ENCODE measurements at regions not wholly inside any gene's neighbourhood (a gene's known extent, or its start where the extent isn't known, plus 50 kb on each side); places are given as distances from the start of the nearest gene placed in this dataset.

DNA sequence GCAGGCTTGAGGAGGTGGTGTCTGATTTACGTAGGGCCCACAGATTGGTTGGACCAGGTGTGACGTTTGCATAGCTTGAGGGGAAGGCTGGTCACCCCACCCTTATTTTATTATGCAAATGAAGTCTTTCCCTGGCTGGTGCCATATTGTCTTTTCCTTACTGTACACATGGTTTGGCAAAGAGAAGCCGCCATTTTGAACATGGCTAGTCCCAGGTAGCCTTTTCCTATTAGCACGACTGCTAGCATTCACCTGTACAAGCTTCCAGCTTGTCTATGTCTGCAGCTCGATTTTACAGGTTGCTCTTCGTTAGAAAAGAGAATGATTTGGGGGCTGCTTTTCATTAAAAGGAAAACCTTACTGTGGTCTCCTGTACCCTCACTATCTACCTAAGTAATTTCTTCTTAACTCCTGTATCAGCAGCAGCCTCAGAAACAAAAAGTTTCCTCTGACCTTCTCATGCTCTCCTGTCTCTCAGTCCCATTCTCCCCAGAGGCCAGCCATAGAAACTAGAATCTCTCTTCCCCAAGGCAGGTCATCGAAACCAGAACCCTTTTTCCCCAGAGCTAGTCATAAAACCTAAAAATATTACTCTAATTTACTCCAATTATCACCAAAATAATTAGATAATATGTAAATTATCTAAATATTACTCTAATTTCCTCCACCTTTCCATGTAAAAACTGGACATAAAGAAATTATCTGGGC is 151.8 kb downstream of the B3GNT2 start:
- Histone ChIP-seq H3K27ac (ENCODE audit: low read depth) (no peak overlapping the region), H3K36me3 (ENCODE audit: insufficient read depth) (no peaks in the 10 kb centered on the region), H3K4me3 (ENCODE audit: low read depth, low read length) (no peak overlapping the region), H3K4me1 (ENCODE audit: insufficient read depth) (no peaks in the 10 kb centered on the region)
- WGBS, result 89% methylated on average over 7 of the region's 7 CpGs
- no peak for DNase-seq (ENCODE audit: extremely low spot score)

DNA sequence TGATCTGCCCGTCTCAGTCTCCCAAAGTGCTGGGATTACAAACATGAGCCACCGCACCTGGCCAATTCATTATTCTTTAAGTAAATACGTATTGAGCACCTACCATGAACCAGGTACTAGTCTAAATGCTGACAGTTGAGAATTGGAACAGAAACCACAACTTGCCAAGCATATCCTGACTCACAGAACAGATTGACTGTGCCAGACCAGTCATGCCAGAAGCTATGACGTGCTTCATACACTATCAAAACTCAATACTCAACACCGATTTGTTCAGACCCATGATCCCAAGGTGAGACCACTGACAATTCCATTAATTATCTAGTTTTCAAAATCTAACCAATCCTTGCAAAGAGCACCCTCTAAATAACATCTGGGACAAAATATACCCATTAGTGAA is 148.6 kb downstream of the B3GNT2 start:
- H3K27ac ChIP-seq (ENCODE audit: low read depth), result no peak overlapping the region
- DNase-seq (ENCODE audit: extremely low spot score), result no peak
- WGBS, result 92% methylated on average over 5 of the region's 5 CpGs
- H3K36me3 ChIP-seq (ENCODE audit: insufficient read depth), result no peaks in the 10 kb centered on the region
- H3K4me3 ChIP-seq (ENCODE audit: low read depth, low read length), result no peak overlapping the region
- no peaks in the 10 kb centered on the region for H3K4me1 ChIP-seq (ENCODE audit: insufficient read depth)

DNA sequence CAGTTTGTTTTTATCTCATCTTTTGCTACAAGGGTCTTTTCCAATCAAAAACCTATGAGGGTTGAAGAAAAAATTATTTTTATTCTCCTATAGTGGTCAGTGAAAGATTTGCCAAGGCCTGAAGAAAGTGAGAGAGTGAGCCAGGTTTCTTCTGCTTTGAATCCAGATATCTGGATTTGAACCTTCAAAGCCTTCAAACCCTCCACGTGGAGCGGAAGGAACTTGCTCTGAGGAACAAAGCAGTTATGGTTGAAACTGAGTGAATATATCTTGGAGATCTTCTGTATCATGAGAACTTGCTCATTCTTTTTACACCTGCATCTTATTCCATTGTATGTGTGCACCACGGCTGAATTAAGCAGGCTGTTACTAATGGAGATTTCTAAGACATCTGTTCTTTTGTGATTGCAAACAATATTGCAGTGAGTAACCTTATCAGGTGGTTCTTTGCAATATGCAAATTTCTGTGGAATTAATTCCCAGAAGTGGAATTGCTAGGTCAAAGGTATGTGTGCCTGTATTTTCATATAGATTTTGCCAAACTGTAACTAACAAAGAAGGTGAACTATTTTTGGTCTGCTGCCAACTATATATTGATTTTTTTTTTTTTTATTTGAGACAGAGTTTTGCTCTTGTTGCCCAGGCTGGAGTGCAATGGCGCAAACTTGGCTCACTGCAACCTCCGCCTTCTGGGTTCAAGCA is 147.9 kb downstream of the B3GNT2 start:
- no peak overlapping the region for H3K27ac ChIP-seq (ENCODE audit: low read depth)
- DNase-seq (ENCODE audit: extremely low spot score), result no peak
- 75% methylated on average over 5 of the region's 5 CpGs for WGBS
- H3K4me3 ChIP-seq (ENCODE audit: low read depth, low read length), result no peak overlapping the region
- no peaks in the 10 kb centered on the region for H3K4me1 ChIP-seq (ENCODE audit: insufficient read depth)
- no peaks in the 10 kb centered on the region for H3K36me3 ChIP-seq (ENCODE audit: insufficient read depth)

DNA sequence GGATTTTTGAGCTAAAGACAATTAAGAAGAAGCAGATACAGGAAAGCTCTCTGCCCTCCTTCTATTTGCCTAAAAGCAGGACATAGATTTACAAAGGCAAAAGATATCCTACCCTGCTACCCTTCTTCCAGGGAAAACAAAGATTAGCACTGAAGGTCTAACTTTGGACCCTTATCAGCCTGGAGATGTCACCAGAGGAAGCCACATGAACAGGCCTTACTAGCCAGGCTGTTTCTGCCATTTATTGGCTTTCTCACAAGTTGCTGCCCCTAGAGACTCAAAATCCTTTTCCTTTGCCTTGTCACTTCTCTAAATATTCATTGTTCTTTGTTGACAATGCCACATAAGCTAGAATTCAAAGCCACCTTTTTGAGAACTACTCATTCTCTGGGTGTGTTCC is 147.3 kb downstream of the B3GNT2 start:
- Histone ChIP-seq H3K27ac (ENCODE audit: low read depth) (no peak overlapping the region), H3K4me3 (ENCODE audit: low read depth, low read length) (no peak overlapping the region), H3K4me1 (ENCODE audit: insufficient read depth) (no peaks in the 10 kb centered on the region), H3K36me3 (ENCODE audit: insufficient read depth) (no peaks in the 10 kb centered on the region)
- DNase-seq (ENCODE audit: extremely low spot score), result no peak

DNA sequence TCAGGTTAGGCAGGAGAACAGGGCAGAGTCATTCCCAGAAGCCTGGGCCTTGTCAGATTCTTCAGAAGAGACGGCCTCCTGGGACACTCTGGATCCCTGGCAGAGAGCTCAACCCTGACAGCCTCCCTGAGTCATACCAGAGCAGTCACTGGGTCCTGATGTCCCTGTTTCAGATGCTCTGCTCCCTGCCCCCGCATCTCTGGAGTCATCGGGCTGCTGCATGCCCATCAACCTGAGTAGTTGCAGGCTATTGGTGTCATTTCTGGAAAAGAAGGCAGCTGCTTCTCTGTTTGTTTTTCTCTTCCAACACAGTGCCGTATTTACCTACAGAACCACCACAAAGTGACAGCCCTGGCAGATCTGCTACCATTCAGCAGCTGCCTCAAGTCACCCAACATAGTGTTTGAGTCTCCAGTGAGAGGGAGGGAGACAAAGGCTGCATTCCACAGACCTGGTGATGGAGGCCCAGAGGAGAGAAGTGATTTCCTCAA is 145.1 kb downstream of the B3GNT2 start:
- Histone ChIP-seq H3K36me3 (ENCODE audit: insufficient read depth) (no peaks in the 10 kb centered on the region), H3K27ac (ENCODE audit: low read depth) (no peak overlapping the region), H3K4me1 (ENCODE audit: insufficient read depth) (no peaks in the 10 kb centered on the region), H3K4me3 (ENCODE audit: low read depth, low read length) (no peak overlapping the region)
- WGBS, result 42% methylated on average over 4 of the region's 4 CpGs
- DNase-seq (ENCODE audit: extremely low spot score), result no peak

DNA sequence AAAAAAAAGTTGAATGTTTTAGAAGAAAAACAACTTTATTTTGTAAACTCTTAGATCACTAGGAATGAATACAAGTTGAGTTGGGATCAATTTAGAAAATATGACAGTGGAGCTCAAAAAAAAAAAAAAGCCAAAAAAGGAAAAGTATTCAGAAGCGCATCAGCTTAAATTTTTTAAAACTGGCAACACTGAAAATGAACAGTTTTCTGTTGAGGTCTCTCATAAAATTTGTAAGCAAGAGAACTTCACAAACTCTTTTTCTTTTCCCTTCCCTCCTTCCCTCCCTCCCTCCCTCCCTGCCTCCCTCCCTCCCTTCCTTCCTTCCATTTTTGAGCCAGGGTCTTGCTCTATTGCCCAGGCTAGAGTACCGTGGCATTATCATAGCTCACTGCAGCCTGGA is 143.9 kb downstream of the B3GNT2 start:
- WGBS, result 89% methylated on average over 2 of the region's 2 CpGs
- no peaks in the 10 kb centered on the region for H3K36me3 ChIP-seq (ENCODE audit: insufficient read depth)
- no peaks in the 10 kb centered on the region for H3K4me1 ChIP-seq (ENCODE audit: insufficient read depth)
- no peak for DNase-seq (ENCODE audit: extremely low spot score)
- no peak overlapping the region for H3K4me3 ChIP-seq (ENCODE audit: low read depth, low read length)
- H3K27ac ChIP-seq (ENCODE audit: low read depth), result no peak overlapping the region

DNA sequence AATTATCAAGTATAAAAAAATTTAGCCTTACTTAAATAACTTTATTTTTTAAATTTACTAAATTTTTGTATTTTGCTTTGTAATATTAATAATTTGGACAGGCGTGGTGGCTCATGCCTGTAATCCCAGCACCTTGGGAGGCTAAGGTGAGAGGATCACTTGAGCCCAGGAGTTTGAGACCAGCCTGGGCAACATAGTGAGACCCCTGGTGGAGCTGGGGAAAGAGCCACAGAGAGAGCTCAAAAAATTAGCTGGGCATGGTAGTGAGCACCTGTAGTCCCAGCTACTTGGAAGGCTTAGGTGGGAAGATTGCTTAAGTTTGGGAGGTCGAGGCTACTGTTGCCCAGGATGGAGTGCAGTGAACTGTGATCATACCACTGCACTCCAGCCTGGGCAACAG is 143.5 kb downstream of the B3GNT2 start:
- no peak for DNase-seq (ENCODE audit: extremely low spot score)
- Histone ChIP-seq H3K4me1 (ENCODE audit: insufficient read depth) (no peaks in the 10 kb centered on the region), H3K27ac (ENCODE audit: low read depth) (no peak overlapping the region), H3K36me3 (ENCODE audit: insufficient read depth) (no peaks in the 10 kb centered on the region), H3K4me3 (ENCODE audit: low read depth, low read length) (no peak overlapping the region)
- 89% methylated on average over 2 of the region's 2 CpGs for WGBS

DNA sequence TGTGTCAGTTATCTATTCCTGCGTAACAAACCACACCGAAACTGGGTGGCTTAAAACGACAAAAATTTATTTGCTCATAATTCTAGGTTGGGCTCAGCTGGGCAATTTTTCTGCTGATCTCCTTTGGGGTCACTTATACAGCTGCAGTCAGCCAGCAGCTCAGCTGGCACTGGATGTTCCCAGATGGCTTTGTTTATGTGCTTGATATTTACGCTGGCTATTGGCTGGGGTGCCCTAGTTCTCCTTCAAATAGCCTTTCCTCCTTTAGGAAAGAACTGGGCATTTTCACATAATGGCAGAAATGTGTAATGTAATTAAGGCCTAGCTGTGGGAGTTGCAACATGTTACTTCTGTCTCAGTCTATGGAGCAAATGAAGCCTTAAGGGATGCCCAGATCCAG is 142.2 kb downstream of the B3GNT2 start:
- 89% methylated on average over 4 of the region's 4 CpGs for WGBS
- Histone ChIP-seq H3K4me3 (ENCODE audit: low read depth, low read length) (no peak overlapping the region), H3K27ac (ENCODE audit: low read depth) (no peak overlapping the region), H3K4me1 (ENCODE audit: insufficient read depth) (no peaks in the 10 kb centered on the region), H3K36me3 (ENCODE audit: insufficient read depth) (no peaks in the 10 kb centered on the region)
- DNase-seq (ENCODE audit: extremely low spot score), result no peak

DNA sequence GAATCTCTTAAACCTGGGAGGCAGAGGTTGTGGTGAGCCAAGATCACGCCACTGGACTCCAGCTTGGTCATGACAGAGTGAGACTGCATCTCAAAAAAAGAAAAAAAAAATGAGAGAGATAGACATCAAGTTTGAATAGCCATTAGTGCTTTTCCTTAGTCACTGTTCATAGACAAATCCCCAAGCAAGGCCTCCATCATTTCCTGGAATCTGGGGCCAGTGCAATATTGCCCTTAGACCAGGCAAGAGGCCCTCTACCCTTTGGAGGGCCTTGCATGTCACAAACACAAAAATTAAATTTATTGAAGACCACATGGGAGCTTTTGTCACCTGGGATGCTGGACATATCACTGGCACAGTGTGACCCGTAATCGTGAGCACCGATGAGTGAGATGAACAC is 141.5 kb downstream of the B3GNT2 start:
- Histone ChIP-seq H3K4me3 (ENCODE audit: low read depth, low read length) (no peak overlapping the region), H3K27ac (ENCODE audit: low read depth) (no peak overlapping the region), H3K36me3 (ENCODE audit: insufficient read depth) (no peaks in the 10 kb centered on the region), H3K4me1 (ENCODE audit: insufficient read depth) (no peaks in the 10 kb centered on the region)
- no peak for DNase-seq (ENCODE audit: extremely low spot score)
- WGBS, result 97% methylated on average over 4 of the region's 4 CpGs

DNA sequence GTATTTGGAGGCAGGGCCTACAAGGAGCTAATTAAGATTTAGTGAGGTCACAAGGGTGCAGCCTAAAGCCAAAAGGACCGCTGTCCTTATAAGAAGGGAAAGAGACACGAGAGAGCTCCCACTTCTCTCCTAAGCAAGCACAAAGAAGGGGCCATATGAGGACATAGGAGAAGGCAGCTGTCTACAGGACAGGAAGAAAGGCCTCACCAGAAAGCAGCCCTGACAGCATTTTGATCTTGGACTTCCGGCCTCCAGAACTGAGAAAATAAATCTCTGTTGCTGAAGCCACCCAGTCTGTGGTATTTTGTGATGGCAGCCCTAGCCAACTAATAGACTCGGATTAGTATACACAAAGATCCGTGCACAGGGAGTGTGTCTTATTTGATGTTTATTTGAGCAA is 139.7 kb downstream of the B3GNT2 start:
- Histone ChIP-seq H3K36me3 (ENCODE audit: insufficient read depth) (no peaks in the 10 kb centered on the region), H3K4me3 (ENCODE audit: low read depth, low read length) (no peak overlapping the region), H3K27ac (ENCODE audit: low read depth) (no peak overlapping the region), H3K4me1 (ENCODE audit: insufficient read depth) (no peaks in the 10 kb centered on the region)
- 67% methylated on average over 5 of the region's 5 CpGs for WGBS
- no peak for DNase-seq (ENCODE audit: extremely low spot score)

DNA sequence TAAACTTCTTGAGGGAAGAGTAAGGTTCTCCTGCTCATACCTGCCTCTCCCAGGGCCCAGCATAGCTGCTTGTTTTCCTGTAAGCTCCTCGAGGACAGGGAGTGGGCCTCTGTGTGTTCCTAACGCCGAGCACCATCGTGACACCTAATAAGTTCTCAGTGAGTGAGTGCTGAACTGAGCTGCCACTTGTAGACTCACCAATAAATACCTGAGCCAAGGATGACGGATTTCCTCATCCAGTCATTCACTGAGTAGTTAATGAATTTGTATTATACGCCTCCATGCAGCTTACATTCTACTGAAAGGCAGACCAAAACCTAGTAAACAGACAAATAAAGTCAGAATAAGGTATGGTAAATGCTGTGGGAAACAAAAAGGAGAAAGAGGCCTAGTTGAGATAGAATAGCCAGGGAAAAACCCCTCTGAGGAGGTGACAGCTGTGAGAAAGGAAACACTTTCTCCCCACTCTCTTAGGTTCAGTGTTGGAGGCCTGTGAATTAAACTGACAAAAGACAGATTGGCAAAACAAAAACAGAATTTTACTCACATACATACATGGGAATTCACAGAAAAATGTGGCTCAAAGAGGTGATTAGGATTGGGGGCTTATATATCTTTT is 138.6 kb downstream of the B3GNT2 start:
- H3K4me3 ChIP-seq (ENCODE audit: low read depth, low read length), result no peak overlapping the region
- no peak overlapping the region for H3K27ac ChIP-seq (ENCODE audit: low read depth)
- no peaks in the 10 kb centered on the region for H3K36me3 ChIP-seq (ENCODE audit: insufficient read depth)
- no peak for DNase-seq (ENCODE audit: extremely low spot score)
- 83% methylated on average over 6 of the region's 6 CpGs for whole genome bisulfite sequencing
- no peaks in the 10 kb centered on the region for H3K4me1 ChIP-seq (ENCODE audit: insufficient read depth)

DNA sequence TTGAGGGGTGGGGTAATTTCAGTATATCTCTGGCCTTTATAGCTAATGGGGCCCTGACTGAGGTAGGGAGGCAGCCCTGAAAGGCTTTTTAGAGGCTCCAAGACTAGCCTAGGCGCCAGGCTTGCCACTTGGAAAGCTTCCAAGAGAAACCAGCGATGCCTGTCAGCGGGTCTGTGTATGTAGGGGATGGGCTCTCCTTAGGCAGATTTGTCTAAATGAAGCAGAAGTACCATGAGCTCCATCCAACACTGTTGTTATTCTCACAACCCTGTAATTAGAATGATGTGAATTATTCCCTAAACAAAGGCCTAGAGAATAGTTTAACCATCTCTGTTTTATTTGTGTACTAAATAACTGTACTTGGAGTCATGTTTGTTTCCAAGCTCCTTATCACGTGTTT is 138.1 kb downstream of the B3GNT2 start:
- DNase-seq (ENCODE audit: extremely low spot score), result no peak
- H3K4me1 ChIP-seq (ENCODE audit: insufficient read depth), result no peaks in the 10 kb centered on the region
- H3K27ac ChIP-seq (ENCODE audit: low read depth), result no peak overlapping the region

DNA sequence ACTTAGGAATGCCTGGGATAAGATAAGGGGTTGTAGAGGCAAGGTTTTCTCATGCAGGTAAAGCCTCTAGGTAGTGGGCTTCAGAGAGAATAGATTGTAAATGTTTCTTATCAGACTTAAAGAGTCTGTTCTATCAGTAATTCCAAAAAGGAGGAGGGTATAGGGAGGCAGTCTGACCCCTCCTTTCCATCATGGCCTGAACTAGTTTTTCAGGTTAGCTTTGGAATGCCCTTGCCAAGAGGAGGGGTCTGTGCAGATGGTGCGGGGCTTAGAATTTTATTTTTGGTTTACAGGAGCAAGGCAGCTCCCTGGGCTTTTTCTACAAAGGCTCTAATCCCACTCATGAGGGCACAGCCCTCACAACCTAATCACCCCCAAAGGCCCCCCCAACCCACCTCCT is 135.0 kb downstream of the B3GNT2 start:
- no peaks in the 10 kb centered on the region for H3K36me3 ChIP-seq (ENCODE audit: insufficient read depth)
- no peak for DNase-seq (ENCODE audit: extremely low spot score)
- H3K27ac ChIP-seq (ENCODE audit: low read depth), result no peak overlapping the region
- H3K4me1 ChIP-seq (ENCODE audit: insufficient read depth), result no peaks in the 10 kb centered on the region
- H3K4me3 ChIP-seq (ENCODE audit: low read depth, low read length), result no peak overlapping the region
- 86% methylated on average over 1 of the region's 1 CpG for WGBS

More for the DNA sequence above, 138.1 kb downstream of the B3GNT2 start:
- H3K4me3 ChIP-seq (ENCODE audit: low read depth, low read length), result no peak overlapping the region
- WGBS, result 56% methylated on average over 4 of the region's 4 CpGs
- H3K36me3 ChIP-seq (ENCODE audit: insufficient read depth), result no peaks in the 10 kb centered on the region

DNA sequence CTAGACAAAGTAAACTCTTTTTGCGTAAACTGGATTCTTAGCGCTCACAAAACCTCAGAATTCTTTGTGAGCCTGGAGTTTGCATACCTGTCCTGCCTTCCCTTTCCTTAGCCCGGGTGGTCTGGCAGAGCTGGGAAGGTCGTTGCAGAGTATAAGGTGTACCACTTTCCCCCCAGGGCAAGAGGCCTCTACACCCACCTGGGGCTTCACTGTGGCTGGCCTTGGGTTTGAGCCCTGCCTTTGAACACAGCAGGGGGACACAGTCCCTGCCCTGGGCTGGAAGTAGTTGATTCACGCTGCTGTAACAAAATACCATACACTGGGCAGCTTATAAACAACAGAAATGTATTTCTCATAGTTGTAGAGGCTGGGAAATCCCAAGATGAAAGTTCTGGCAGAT is 133.9 kb downstream of the B3GNT2 start:
- Histone ChIP-seq H3K36me3 (ENCODE audit: insufficient read depth) (no peaks in the 10 kb centered on the region), H3K4me1 (ENCODE audit: insufficient read depth) (no peaks in the 10 kb centered on the region), H3K4me3 (ENCODE audit: low read depth, low read length) (no peak overlapping the region), H3K27ac (ENCODE audit: low read depth) (no peak overlapping the region)
- 61% methylated on average over 5 of the region's 5 CpGs for WGBS
- DNase-seq (ENCODE audit: extremely low spot score), result no peak
